Keratinocyte (primary cell): ENCODE measurements at regions not wholly inside any gene's neighbourhood (a gene's known extent, or its start where the extent isn't known, plus 50 kb on each side); places are given as distances from the start of the nearest gene placed in this dataset.

Experiments
- DNase-seq: peaks from one replicate; pipeline ENCODE4 v3.0.0-alpha.2; 2011; ENCODE audit warnings: low read depth, missing footprints, low spot score
- FAIRE-seq: peaks from 2 replicates; lab custom pipeline; 2011; peaks lifted over from hg19 to GRCh38; lab: Jason Lieb, UNC
- H2AFZ ChIP-seq: 2 replicates; pipeline ENCODE4 v1.6.0; 2012; ENCODE audit warnings: low read length, control low read depth, inconsistent platforms; ENCODE audit not compliant: control insufficient read depth
- H3K27ac ChIP-seq: 2 replicates; pipeline ENCODE4 v1.5.1; 2011; ENCODE audit warnings: low read length; ENCODE audit not compliant: control insufficient read depth, insufficient read depth
- H3K27me3 ChIP-seq: 3 replicates; pipeline ENCODE4 v1.6.0; 2011; ENCODE audit warnings: low read length; ENCODE audit not compliant: control insufficient read depth, insufficient read depth; ENCODE audit errors: extremely low read depth
- H3K36me3 ChIP-seq, 2 experiments: 2 replicates in 1 of 2; 3 replicates in 1 of 2; pipeline ENCODE4 v1.5.1; 2011; ENCODE audit warnings: low read length in 2 of 2, mild to moderate bottlenecking in 1 of 2; ENCODE audit not compliant: control insufficient read depth in 2 of 2, insufficient read depth in 2 of 2; ENCODE audit errors: extremely low read depth in 1 of 2
- H3K4me1 ChIP-seq: 3 replicates; pipeline ENCODE4 v1.5.1; 2011; ENCODE audit warnings: low read length; ENCODE audit not compliant: control insufficient read depth, insufficient read depth; ENCODE audit errors: extremely low read depth
- H3K4me2 ChIP-seq: 3 replicates; pipeline ENCODE4 v1.6.0; 2011; ENCODE audit warnings: low read depth, low read length; ENCODE audit not compliant: control insufficient read depth, insufficient read depth; ENCODE audit errors: extremely low read depth
- H3K4me3 ChIP-seq, 3 experiments: fragments of 200-600 bp in 1 of 3; sonication (generic) in 1 of 3; 2 replicates in 2 of 3; 3 replicates in 1 of 3; pipeline ENCODE4 v1.5.1; 2011 to 2016; ENCODE audit warnings: low read length in 3 of 3, mild to moderate bottlenecking in 3 of 3, control low read depth in 2 of 3, inconsistent platforms in 1 of 3, low read depth in 1 of 3, mixed read lengths in 1 of 3, mixed run types in 1 of 3, moderate library complexity in 1 of 3; ENCODE audit not compliant: control insufficient read depth in 2 of 3, insufficient read depth in 2 of 3; ENCODE audit errors: extremely low read depth in 1 of 3
- H3K79me2 ChIP-seq: 2 replicates; pipeline ENCODE4 v1.6.0; 2012; ENCODE audit warnings: low read length; ENCODE audit not compliant: control insufficient read depth, insufficient read depth
- H3K9ac ChIP-seq: 3 replicates; pipeline ENCODE4 v1.6.0; 2011; ENCODE audit warnings: low read length; ENCODE audit not compliant: control insufficient read depth, insufficient read depth; ENCODE audit errors: extremely low read depth
- H3K9me1 ChIP-seq: 3 replicates; pipeline ENCODE4 v1.6.0; 2011; ENCODE audit warnings: low read length; ENCODE audit not compliant: control insufficient read depth, insufficient read depth; ENCODE audit errors: extremely low read depth
- H3K9me3 ChIP-seq: 2 replicates; pipeline ENCODE4 v1.5.1; 2012; ENCODE audit warnings: low read depth, low read length; ENCODE audit not compliant: control insufficient read depth
- H4K20me1 ChIP-seq: 3 replicates; pipeline ENCODE4 v1.6.0; 2011; ENCODE audit warnings: low read length; ENCODE audit not compliant: control insufficient read depth, insufficient read depth; ENCODE audit errors: extremely low read depth
- EZH2 ChIP-seq: IDR thresholded peaks from one replicate; pipeline ENCODE4 v1.6.1; 2012; ENCODE audit warnings: inconsistent platforms, mild to moderate bottlenecking, low read length, moderate library complexity
- dilution Hi-C: fragments of 300-500 bp; cut with MboI; formaldehyde crosslinking; loops from one replicate; pipeline ENCODE4 v1.7.0; 2020; ENCODE audit warnings: low sequenced_read_pairs; ENCODE audit not compliant: extremely low pct_ligation_motif_present
- TF ChIP-seq, protein P1 (sequence below), 3 experiments: IDR thresholded peaks in 1 of 3; conservative IDR thresholded peaks in 1 of 3; optimal IDR thresholded peaks in 1 of 3; 2 replicates in 2 of 3; 3 replicates in 1 of 3; pipeline versions ENCODE3 to v1.5.1; 2011; ENCODE audit warnings: low read length in 3 of 3, mild to moderate bottlenecking in 3 of 3, moderate library complexity in 2 of 3, control low read depth in 1 of 3, inconsistent platforms in 1 of 3; ENCODE audit not compliant: insufficient read depth in 2 of 3; ENCODE audit errors: extremely low read depth in 1 of 3

DNA sequence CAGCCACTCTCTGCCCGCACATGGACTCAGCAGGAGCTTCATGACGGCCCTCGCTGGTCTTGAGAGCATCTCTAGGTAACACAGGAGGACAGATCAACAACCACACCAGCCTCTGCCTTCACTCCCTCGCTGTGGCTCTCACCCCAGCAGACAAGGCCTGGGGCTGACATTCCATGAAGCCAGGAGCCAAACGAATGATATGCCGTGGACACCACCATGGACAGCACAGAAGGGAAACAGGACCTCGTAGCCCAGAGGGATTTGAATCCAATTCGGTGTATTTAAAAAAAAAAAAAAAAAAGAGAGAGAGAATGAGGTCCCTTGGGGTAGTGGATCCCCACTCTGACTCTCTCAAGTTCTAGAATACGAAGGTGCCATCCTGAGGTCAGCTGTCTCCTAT, 385.5 kb downstream of the SHANK2 start:
- no peak overlapping the region for H3K27ac ChIP-seq
- no peaks in the 10 kb centered on the region for H3K4me1 ChIP-seq
- H3K9me3 ChIP-seq, result peaks cover 3% of the 10 kb centered on the region
- no peak overlapping the region for H2AFZ ChIP-seq
- no peaks in the 10 kb centered on the region for H3K36me3 ChIP-seq
- dilution Hi-C loops, result no loop called here
- H3K4me3 ChIP-seq, result no peak overlapping the region
- no peaks in the 10 kb centered on the region for H3K9me1 ChIP-seq
- H3K27me3 ChIP-seq, result no peaks in the 10 kb centered on the region
- no peak for TF ChIP-seq EZH2
- TF ChIP-seq, protein P1, sequence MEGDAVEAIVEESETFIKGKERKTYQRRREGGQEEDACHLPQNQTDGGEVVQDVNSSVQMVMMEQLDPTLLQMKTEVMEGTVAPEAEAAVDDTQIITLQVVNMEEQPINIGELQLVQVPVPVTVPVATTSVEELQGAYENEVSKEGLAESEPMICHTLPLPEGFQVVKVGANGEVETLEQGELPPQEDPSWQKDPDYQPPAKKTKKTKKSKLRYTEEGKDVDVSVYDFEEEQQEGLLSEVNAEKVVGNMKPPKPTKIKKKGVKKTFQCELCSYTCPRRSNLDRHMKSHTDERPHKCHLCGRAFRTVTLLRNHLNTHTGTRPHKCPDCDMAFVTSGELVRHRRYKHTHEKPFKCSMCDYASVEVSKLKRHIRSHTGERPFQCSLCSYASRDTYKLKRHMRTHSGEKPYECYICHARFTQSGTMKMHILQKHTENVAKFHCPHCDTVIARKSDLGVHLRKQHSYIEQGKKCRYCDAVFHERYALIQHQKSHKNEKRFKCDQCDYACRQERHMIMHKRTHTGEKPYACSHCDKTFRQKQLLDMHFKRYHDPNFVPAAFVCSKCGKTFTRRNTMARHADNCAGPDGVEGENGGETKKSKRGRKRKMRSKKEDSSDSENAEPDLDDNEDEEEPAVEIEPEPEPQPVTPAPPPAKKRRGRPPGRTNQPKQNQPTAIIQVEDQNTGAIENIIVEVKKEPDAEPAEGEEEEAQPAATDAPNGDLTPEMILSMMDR (optimal IDR thresholded peaks at IDR 0.05 in 1 of 3, IDR thresholded peaks at IDR 0.05 in 1 of 3, conservative IDR thresholded peaks at IDR 0.05 in 1 of 3; ENCODE audit: extremely low read depth in 1 of 3, insufficient read depth in 2 of 3, low read length in 3 of 3), result no peak
- H3K9ac ChIP-seq, result no peak overlapping the region
- no peaks in the 10 kb centered on the region for H4K20me1 ChIP-seq
- FAIRE-seq, result no peak
- no peaks in the 10 kb centered on the region for H3K79me2 ChIP-seq
- DNase-seq, result no peak
- H3K4me2 ChIP-seq, result no peak overlapping the region

DNA sequence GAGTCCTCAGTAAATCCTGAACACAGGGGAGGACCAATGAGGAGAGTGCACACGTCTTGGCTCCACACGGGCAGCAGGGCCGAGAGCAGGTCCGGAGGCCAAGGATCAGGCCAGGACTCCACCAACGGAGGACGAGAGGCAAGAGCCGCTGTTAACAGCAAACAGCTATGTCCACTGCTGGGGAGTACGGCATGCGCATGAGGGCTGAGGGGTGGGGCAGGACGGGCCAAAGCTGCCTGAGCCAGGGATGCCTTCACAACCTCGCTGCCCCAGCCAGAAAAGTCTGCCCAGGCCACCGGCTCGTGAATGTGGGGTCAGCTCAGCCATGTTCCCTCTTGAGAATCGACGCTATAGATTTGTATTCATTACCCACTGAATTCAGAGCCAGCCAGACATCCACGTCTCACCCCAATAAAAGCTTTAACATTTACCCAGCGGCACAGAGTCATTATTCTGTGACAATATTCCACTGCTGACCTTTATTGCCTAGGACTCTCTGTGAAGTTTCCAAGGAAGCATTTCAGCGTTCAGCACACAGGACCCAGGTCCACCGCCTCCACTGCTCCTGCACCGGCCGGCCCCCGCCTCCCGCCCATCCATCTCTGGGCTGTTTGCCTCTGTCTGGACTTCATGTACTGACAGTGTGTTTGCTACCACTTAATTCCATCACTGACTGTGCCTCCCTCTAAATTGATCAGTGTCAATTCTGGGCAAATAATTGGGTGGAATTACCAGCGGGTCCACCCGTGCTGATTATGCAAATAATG, 384.9 kb downstream of the SHANK2 start:
- TF ChIP-seq EZH2, result no peak
- TF ChIP-seq, protein P1 (optimal IDR thresholded peaks at IDR 0.05 in 1 of 3, IDR thresholded peaks at IDR 0.05 in 1 of 3, conservative IDR thresholded peaks at IDR 0.05 in 1 of 3; ENCODE audit: extremely low read depth in 1 of 3, insufficient read depth in 2 of 3, low read length in 3 of 3), result no peak
- no peak overlapping the region for H3K4me3 ChIP-seq
- H3K9me3 ChIP-seq, result peaks cover 3% of the 10 kb centered on the region
- H3K27ac ChIP-seq, result no peak overlapping the region
- dilution Hi-C loops, result no loop called here
- no peaks in the 10 kb centered on the region for H3K9me1 ChIP-seq
- DNase-seq (no peak), FAIRE-seq (no peak)
- H2AFZ ChIP-seq, result no peak overlapping the region
- H3K36me3 ChIP-seq, result no peaks in the 10 kb centered on the region
- no peaks in the 10 kb centered on the region for H3K27me3 ChIP-seq
- no peaks in the 10 kb centered on the region for H3K79me2 ChIP-seq
- H3K4me2 ChIP-seq, result no peak overlapping the region
- H3K9ac ChIP-seq, result no peak overlapping the region
- H4K20me1 ChIP-seq, result no peaks in the 10 kb centered on the region
- no peaks in the 10 kb centered on the region for H3K4me1 ChIP-seq
